HG02763 (cell line): ENCODE measurements at regions not wholly inside any gene's neighbourhood (a gene's known extent, or its start where the extent isn't known, plus 50 kb on each side); places are given as distances from the start of the nearest gene placed in this dataset.
"Not testable (repeated sequence)": the region's sequence is repeated elsewhere in the genome, so short reads cannot be mapped to it uniquely, and the experiment has no call there.

ENCODE experiments used
- ATAC-seq: cut with Tn5 transposase; IDR thresholded peaks from one replicate; pipeline ENCODE4 v1.9.1; 2021; ENCODE audit warnings: mild to moderate bottlenecking, moderate library complexity; ENCODE audit not compliant: unreplicated experiment

DNA sequence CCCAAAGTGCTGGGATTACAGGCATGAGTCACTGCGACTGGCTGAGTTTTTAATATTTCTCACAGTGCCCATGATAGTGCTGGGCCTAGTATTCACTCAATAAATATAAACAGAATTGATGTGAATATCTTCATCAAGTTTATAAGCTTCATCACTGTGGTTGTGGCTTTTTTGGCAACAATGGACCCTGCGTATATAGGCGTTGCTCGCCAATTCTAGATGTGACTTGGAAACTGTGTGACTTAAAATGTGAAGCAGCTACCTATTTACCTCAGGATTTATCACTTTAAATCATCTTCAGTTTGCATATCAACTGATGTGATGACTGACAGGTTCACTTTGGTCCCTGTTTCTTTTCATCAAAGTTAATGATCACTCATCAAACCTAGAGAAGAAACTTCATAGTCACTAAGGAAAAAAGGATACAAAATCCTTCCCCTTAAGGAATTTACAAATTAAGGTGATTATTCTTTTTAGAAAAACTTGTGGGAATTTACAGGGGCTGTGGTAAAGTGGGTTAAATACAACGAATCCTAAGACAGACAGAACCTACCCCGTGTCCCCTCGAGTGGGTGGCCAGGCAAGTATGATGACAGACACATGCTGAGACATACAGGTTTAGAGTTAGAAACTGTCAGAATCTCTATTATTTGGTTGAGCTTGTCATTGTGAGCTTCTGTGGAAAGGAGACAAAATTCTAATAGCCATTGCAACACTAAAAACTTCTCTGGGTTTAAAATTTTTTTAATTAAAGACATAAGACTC lies 101.3 kb downstream of the AKAP11 start:
- no peak for ATAC-seq

DNA sequence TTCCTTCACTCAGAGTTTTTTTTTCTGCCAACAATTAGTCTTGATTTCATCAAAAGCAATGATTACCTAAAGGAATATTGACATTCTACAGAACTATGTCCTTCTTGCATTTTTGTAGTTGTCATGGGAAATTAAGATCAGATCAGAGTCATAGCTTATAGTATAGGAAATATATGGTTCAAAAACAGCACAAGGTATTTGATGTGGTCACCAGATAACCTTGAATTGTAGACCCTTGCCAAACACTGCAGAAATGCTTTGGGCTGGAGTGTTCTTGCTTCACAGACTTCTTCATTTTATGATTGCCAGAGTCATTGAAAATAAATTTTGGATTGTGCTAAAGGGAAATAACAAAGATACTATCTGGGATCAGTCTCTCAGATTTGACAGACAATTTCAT lies 103.7 kb downstream of the AKAP11 start:
- no peak for ATAC-seq

DNA sequence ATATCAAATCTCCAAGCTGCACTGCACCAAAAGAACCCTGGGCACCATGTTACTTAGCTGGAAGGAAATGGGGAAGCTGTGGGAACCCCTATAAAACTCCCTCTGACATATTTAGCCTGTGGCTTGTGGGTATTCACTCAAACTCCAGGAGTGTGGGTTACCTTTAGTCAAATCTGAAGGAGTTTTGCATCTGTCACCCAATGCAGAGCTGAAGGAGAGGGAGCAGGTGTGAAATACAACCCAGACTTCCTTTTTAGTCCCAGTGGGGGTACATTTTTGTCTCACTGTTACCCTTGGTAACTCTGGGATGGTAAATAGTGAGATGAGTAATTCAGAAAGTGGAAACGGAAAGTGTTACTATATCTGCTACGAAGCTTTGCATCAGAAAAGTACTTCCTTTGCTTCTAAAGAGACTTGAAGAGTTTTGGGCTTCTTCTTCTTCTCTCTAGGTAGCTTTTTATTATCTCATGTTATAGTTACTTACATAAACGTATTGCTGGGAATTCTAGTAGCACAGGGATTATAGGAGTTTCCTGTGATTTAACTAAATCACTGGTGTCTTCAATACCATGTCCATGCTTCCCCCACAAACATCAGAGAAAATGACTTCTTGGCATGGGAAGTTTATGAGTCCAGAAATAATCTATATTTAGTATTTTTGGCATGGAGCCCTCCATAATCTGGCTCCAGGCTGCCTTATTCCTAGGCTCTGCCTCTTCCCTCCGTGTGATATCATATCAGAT lies 105.9 kb downstream of the AKAP11 start:
- ATAC-seq = peak; percentile 85

DNA sequence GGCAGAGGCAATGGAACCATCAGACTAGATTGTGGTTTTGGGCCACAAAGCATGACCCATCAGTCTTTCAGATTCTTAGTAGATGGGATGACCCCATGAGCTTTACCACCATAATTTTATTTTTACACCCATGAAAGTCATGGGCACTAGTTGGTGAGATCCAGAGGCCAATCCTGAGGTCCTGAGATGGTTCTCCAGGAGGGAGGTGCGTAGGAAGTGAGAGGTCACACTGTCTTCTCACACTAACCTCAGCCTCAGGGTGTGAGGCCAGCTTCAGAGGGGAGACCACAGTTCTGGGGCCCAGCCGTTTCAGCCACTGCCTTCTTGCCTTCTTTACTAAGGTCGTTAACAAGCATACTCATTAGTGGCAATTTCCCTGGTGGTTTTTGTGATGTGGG lies 106.4 kb downstream of the AKAP11 start:
- ATAC-seq = no peak

DNA sequence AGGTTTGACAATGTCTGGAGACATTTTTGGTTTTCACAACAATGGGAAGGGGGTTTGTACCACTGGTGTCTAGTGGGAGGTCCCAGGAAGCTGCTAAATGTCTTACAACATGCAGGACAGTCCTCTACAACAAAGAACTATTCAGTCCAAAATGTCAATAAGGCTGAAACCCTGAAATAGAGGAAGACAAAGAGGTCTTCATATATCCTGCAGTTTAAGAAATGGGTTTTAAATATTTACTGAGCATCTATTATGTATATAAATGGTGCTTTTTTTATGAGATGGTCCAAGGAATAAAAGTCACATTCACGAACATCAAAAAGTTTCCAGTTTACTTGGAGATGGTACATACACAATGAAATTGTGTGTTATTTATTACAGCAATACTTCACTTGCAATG lies 107.3 kb downstream of the AKAP11 start:
- ATAC-seq = no peak

DNA sequence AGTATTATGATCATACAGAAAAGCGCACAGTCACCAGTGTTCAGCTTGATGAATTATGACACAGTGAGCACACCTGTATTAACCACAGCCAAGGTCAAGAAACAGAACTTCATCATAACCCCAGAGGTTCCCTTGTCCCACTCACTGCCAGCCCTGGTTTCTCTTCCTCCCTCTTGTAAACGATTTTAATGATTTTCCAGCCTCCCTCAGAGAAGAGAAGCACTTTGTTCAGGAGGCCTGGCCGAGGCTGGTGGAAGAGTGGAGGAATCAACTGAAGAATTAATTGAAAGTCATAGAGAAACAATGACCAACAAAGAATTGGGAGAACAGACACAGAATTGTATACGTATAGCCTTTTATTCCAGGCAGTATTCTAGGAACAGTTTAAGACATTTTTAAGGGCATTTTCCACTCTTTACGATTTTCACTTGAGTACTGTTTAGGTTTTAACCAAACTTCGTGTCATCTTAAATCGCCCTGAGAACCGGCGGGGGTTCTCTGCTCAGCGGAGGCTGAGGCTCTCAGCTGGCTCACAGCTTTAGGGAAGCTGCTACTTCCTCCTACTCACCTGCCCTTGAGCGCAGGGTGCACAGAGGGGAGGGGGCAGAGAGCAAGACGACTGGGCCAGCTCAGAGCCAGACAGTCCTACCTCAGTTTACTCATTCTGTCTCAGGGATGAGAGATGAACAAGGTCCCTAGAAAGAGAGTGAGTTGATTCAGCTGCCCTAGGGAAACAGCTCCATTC lies 108.6 kb downstream of the AKAP11 start:
- peak; percentile 40 for ATAC-seq

DNA sequence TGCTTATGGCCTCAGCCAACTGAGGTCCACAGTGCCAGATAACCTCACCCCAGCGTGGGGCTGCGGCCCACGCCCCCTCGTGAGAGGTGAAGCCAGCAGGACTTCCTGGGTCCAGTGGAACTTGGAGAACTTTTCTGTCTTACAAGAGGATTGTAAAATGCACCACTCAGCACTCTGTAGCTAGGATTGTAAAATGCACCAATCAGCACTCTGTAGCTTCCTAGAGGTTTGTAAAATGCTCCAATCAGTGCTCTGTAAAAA lies 109.1 kb downstream of the AKAP11 start:
- ATAC-seq = no peak

DNA sequence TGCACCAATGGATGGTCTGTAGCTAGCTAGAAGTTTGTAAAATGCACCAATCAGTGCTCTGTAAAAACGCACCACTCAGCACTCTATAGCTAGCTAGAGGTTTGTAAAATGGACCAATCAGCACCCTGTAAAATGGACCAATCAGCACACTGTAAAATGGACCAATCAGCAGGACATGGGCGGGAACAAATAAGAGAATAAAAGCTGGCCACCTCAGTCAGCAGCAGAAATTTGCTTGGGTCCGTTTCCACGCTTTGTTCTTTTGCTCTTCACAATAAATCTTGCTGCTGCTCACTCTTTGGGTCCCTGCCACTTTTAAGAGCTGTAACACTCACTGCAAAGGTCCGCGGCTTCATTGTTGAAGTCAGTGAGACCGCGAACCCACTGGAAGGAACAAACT lies 109.5 kb downstream of the AKAP11 start:
- ATAC-seq = not testable (repeated sequence)

DNA sequence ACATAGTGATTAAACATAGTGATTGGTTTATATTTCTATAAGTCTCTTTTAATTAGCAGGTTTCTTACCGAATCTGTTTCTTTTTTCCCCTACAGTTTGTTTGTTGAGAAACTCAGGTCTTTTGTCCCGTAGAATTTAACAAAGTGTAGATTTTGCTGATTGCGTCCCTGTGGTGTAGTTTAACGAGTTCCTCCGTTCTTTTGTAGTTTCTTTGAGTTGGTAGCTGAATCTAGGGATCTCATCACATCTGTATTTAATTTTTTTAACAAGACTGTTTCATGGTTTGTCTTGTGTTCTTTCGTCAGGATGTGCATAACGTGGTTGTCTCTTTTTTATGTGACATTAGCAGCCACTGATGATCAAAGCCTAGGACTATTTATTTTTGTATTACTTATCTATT lies 111.1 kb downstream of the AKAP11 start:
- ATAC-seq = no peak

DNA sequence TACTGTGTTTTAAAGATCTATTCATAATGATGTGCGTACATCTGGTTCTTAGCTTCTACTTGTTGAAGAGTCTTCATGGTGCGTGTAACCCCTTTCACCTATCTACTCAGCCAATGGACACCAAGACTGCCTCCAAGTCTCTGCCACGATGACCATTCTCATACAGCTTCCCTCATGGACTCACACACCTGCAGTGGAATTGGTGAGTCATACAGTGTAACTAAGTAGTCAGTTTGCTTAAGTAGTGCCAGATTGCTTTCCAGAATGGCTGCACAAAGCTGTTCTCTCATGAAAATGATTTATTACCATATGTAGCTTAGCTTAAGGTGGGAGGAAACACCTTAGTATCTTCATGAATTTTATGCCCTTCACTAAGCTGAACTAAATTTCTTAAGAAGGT lies 112.3 kb downstream of the AKAP11 start:
- ATAC-seq = no peak

DNA sequence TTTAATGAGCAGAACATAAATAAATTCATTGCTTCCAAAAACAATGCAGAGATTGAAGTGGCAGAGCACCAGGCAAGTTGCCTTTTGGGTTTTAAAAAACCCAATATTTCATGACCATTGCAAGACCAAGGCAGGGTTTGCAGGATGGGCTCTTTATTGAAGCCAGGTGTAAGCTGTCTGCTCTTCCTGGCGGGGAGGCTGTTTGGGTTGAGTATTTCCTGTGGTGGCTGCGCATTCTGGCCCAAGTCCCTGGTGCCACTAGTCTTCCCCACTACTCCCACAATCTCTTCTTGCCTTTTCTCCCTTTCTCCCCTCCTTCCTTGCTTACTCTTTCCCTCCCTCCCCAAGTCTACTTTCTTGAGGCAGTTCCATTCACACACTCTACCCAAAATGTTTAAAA lies 116.4 kb downstream of the AKAP11 start:
- no peak for ATAC-seq

DNA sequence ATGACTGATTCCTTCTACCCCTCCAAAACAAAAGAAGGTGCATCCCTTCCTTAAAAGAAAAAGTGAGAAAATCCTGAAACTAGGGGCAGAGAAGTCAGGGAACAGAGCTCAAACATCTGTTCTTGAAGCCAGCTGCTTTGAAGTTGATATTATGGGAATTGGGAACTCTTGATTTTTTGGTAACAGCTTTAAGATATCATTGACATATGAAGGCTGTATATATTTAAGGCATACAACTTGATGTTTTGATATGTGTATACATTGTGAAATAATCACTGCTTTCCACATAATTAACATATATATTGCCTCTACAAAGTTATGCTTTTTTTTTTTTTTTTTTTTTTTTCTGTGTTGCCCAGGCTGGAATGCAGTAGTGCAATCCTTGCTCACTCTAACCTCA lies 117.1 kb downstream of the AKAP11 start:
- ATAC-seq = no peak

DNA sequence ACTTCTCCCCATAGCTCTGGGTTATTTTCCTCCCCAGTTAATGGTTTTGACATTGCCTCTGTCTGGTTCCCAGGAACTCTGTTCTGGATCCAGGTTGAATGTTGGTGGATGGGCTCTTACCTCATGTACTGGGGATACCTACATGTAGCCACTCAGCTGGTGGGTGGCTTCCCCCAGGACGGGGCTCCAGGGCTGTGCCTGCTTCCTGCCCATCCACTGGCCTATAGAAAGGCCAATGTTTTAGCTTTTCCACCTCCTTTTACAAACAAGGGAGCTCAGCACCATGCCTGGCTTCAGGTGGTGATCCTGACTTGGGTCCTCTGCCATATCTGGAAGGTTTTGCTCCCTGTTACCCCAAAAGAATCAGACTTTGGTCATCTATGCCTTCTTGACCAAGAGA lies 120.2 kb downstream of the AKAP11 start:
- no peak for ATAC-seq

DNA sequence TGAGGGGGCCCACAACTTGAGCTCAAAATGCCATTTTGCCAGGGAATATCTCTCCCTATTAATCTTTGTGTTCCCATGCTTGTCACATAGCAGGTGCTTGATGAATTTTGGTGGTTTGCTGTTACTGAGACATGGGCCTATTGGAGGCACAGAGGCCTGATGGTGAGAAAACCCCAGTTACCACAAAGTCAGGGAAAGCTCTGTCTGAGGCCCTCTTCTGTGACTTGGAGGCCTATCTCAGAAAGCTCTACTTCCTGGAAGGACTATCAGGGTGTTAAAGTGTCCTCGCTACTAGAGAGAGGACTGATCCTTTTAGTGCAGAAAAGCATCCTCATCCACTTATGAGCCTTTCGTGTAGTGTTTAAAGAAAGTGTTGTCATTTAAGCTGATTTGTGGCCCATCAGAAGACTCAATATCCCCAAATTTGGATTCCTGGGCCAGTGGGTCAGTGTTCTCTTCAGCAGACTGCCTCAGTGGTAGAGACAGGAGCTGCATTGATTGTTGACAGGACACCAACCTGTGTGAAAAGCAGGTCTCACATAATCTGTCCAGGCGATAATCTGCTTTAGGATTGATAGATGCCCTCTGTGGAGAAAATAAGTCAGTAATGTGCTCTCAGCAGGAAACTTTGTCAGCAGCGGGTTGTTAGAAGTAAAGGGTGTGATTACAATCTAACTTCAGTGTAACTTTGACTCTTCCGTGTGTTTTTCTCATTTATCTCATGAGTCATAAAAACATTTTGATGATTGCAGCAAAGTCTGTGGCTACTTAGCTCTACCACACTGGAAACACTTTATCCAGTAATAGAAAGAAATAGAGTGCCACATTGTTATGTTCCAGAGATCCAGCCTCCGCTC lies 121.0 kb downstream of the AKAP11 start:
- ATAC-seq = peak; percentile 41

DNA sequence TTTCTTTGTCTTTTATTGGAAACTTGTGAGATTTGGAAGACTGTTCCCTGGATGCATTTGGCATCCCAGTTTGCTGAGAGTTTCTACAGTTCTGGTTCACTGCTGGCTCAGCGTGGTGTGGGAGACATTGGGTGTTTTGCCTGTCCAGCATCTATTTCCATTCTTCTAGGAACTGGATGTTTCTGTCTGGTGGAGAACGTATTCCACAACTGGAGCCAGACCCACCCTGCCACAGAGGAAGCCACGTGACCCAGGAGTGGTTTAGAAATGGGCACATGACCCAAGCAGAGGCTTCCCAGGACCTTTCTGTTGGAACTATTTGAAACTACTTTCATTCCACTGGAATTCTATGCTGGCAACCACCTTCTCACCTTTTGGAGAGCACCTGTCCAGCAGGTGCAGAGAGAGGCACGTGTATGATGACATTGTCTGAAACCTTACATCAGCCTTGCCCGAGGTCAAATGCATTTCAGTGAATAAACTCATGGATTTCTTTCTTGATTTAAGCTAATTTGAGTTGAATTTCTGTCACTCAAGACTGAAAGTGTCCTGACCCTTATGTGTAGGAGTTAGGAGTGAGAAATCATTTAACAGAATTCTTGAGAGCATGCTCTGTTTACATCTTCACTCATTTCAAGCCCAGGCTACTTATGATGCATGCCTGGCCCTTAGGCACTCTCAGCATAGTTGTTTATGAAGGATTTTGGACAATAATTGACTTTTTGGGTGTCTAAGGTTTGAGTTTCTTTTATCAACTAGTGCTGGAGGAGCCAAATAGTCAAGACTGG lies 121.8 kb downstream of the AKAP11 start:
- no peak for ATAC-seq

DNA sequence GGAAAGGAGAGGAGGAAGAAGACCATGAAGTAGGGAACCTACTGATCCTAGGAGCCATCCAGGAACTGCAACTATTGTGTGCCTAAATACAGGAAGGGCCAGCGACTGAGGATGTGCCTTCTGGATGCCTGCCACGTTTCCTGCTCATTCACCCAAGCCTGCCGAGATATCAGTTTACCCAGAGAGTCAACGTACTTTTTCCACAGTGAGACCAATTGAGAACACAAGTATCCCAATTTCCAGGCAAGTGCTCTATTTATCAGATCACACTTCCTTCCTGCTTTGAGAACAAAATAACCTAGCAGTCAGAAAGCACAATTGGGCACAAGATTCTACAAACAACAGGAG lies 122.4 kb downstream of the AKAP11 start:
- ATAC-seq = no peak

DNA sequence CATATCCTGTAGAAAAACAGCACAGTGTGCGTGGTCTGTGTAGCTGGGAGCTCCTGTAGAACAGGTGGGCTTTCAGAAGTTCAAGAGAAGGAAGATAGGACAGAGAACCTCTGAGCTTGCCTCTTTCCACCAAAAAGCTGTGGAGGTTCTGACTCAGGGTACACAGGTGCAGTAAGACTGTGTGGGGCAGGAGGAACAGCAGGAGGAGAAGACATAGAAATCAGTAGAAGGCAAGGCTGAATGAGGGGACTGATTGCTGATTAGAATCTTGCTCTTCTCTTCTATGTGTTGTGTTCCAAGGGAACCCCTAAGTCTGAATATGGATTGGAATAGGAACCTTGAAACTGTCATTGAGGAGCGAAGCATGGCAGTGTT lies 122.7 kb downstream of the AKAP11 start:
- no peak for ATAC-seq

DNA sequence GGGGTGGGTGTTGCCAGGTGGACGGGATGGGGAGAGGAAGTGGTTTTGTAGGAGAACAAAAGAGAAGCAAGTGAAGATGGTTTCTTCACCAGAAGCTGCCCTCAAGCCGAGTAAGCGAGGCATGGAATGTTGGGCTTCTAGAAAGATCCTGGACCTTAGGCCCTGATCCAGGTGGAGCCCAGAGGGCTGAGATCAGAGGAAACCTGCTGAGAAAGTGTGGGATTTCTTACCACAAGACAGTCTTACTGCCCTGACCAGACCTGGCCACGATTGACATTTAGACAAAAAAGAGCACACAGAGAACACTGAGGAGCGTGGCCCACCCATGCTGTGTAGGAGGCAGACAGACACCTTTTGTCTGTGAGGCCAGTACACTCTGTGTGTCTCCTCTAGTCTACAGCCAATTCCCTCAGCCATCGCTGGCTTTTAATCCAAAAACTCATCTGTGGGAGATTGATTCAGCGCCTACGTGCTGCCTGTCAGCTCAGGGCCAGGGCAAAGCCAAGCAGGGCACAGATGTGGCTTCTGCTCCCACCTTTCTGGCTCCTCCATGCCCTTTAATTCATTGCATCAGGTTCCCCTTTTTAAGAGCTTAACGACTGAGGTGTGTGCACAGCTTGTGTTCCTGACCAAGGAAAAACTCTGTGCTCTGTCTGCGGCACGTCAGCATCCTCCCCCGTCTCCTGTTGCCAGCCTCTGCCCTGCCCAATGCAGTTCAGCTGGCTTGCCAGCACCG lies 123.3 kb downstream of the AKAP11 start:
- no peak for ATAC-seq

DNA sequence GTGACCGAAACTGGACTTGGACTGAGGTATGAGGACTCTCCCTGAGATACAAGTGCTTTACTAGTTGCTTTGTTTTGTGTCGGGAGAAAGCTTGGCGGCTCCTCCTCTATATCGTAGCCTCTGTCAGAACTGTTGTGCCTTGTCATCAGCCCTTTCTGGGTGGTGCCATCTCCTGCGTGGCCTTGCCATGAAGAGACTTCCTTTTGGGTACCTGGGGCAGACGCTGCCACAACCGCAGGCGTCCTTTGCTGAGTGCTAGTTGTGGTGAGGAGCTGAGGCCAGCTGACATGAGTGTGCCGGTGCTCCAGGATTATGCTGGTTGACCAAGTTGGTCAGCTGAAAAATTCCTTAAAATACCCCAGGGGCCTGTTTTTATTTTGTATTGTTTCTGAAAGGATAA lies 124.5 kb downstream of the AKAP11 start:
- no peak for ATAC-seq
